GM12878 (cell line): ENCODE measurements at regions not wholly inside any gene's neighbourhood (a gene's known extent, or its start where the extent isn't known, plus 50 kb on each side); places are given as distances from the start of the nearest gene placed in this dataset.

Experiments
- ATAC-seq: fragments of 200-7000 bp; cut with Tn5 transposase; 3 replicates; pipeline ENCODE4 v1.9.1; 2020; ENCODE audit warnings: mild to moderate bottlenecking, moderate library complexity
- BruUV-seq: library from RNA; stranded (reverse); fragments of 400-500 nt; replicated peaks from 2 replicates; lab custom pipeline; 2021; lab: Mats Ljungman, UMichigan
- CTCF ChIA-PET: fragments of 300-600 bp; sonication (Branson Sonifier 250); formaldehyde crosslinking; extraction: SDS; loops from one replicate; lab custom pipeline; 2021; ENCODE audit warnings: inconsistent platforms; lab: Yijun Ruan, JAX
- POLR2A ChIA-PET: fragments of 350-600 bp; formaldehyde crosslinking; extraction: SDS; loops from one replicate; lab custom pipeline; 2021; ENCODE audit warnings: inconsistent platforms; lab: Charles Lee
- RAD21 ChIA-PET: fragments of 300-600 bp; sonication (Branson Sonifier 250); formaldehyde crosslinking; loops from one replicate; lab custom pipeline; 2023; ENCODE audit warnings: antibody characterized with exemption; ENCODE audit not compliant: unreplicated experiment; lab: Charles Lee
- SMC1A ChIA-PET: fragments of 300-600 bp; sonication (Branson Sonifier 250); formaldehyde crosslinking; loops from one replicate; lab custom pipeline; 2023; ENCODE audit not compliant: unreplicated experiment, uncharacterized antibody; lab: Charles Lee
- DNase-seq: peaks from one replicate; pipeline ENCODE4 v3.0.0-alpha.2; 2011; ENCODE audit warnings: low read depth, low spot score
- FAIRE-seq: peaks from 3 replicates; lab custom pipeline; 2011; peaks lifted over from hg19 to GRCh38; lab: Jason Lieb, UNC
- H2AFZ ChIP-seq: 2 replicates; pipeline ENCODE4 v1.6.0; 2011; ENCODE audit warnings: low read depth, low read length, control low read depth; ENCODE audit not compliant: control insufficient read depth
- H3K27ac ChIP-seq: 2 replicates; pipeline ENCODE4 v1.5.1; 2011; ENCODE audit warnings: control low read depth; ENCODE audit not compliant: control insufficient read depth, insufficient read depth
- H3K27me3 ChIP-seq, 2 experiments: replicated peaks in 1 of 2; 2 replicates each; pipeline versions ENCODE4 v1.6.0 to v1.6.1; 2011; ENCODE audit warnings: low read length in 1 of 2; ENCODE audit not compliant: control insufficient read depth in 2 of 2, insufficient read depth in 2 of 2
- H3K36me3 ChIP-seq, 2 experiments: 2 replicates each; pipeline ENCODE4 v1.5.1; 2011; ENCODE audit warnings: low read length in 1 of 2; ENCODE audit not compliant: control insufficient read depth in 2 of 2, insufficient read depth in 2 of 2
- H3K4me1 ChIP-seq: 2 replicates; pipeline ENCODE4 v1.6.1; 2011; ENCODE audit warnings: mild to moderate bottlenecking, low read length, moderate library complexity, mixed read lengths; ENCODE audit not compliant: control insufficient read depth, insufficient read depth
- H3K4me2 ChIP-seq: 2 replicates; pipeline ENCODE4 v1.6.0; 2011; ENCODE audit warnings: control low read depth; ENCODE audit not compliant: control insufficient read depth, insufficient read depth
- H3K4me3 ChIP-seq: fragments of 200-600 bp; sonication (generic); 2 replicates; pipeline ENCODE4 v1.5.1; 2016
- H3K79me2 ChIP-seq: 2 replicates; pipeline ENCODE4 v1.6.0; 2011; ENCODE audit warnings: low read length; ENCODE audit not compliant: control insufficient read depth, insufficient read depth
- H3K9ac ChIP-seq: 2 replicates; pipeline ENCODE4 v1.8.0; 2011; ENCODE audit warnings: low read length, control low read depth, mixed read lengths; ENCODE audit not compliant: control insufficient read depth, insufficient read depth
- H3K9me3 ChIP-seq: replicated peaks from 3 replicates; pipeline ENCODE4 v1.5.1; 2011; ENCODE audit warnings: mild to moderate bottlenecking, low read length; ENCODE audit not compliant: control insufficient read depth, insufficient read depth
- H4K20me1 ChIP-seq: 2 replicates; pipeline ENCODE4 v1.6.0; 2011; ENCODE audit not compliant: control insufficient read depth, insufficient read depth
- BCL3 ChIP-seq: IDR thresholded peaks from 2 replicates; pipeline ENCODE4 v1.6.1; 2011; ENCODE audit warnings: borderline replicate concordance, low read depth, mild to moderate bottlenecking, moderate library complexity, low read length; ENCODE audit not compliant: insufficient read depth, poor library complexity, severe bottlenecking
- CBX5 ChIP-seq: sonication (generic); IDR thresholded peaks from 2 replicates; pipeline ENCODE4 v1.6.1; 2016; ENCODE audit warnings: low read depth, moderate library complexity, mild to moderate bottlenecking, inconsistent platforms
- E2F8 ChIP-seq: fragments of 450-650 bp; IDR thresholded peaks from 2 replicates; pipeline ENCODE4 v1.6.1; 2018; ENCODE audit warnings: mild to moderate bottlenecking, low read depth, moderate library complexity; ENCODE audit not compliant: partially characterized antibody
- ESRRA ChIP-seq: IDR thresholded peaks from 2 replicates; pipeline ENCODE4 v1.6.1; 2012; ENCODE audit warnings: mild to moderate bottlenecking, low read length, improper control_type of control experiment
- HDAC2 ChIP-seq: fragments of 200-600 bp; sonication (generic); IDR thresholded peaks from 2 replicates; pipeline ENCODE4 v1.6.1; 2017
- PKNOX1 ChIP-seq: fragments of 450-650 bp; IDR thresholded peaks from 2 replicates; pipeline ENCODE4 v1.6.1; 2016; ENCODE audit warnings: mild to moderate bottlenecking
- PML ChIP-seq: IDR thresholded peaks from 2 replicates; pipeline ENCODE4 v1.6.1; 2012; ENCODE audit warnings: low read length, inconsistent platforms
- POLR2A ChIP-seq: IDR thresholded peaks from 2 replicates; pipeline ENCODE4 v1.6.1; 2011; ENCODE audit warnings: low read depth, mild to moderate bottlenecking, low read length
- RBBP5 ChIP-seq: fragments of 200-600 bp; sonication (generic); conservative IDR thresholded peaks from 2 replicates; pipeline ENCODE4 v1.6.1; 2016
- YY1 ChIP-seq: IDR thresholded peaks from 2 replicates; pipeline ENCODE4 v1.6.1; 2011; ENCODE audit warnings: low read depth, mild to moderate bottlenecking, low read length
- WGBS: methylation state at CpG from one replicate; pipeline ENCODE4 v1.1.6; 2016; ENCODE audit warnings: low lambda C conversion rate; ENCODE audit not compliant: insufficient replicate concordance, insufficient coverage; ENCODE audit errors: missing lambda C conversion rate; 5-methylcytosine and 5-hydroxymethylcytosine counted together
- in situ Hi-C: fragments of 300-500 bp; cut with MboI; formaldehyde crosslinking; loops from 9 replicates; pipeline ENCODE4 v1.14.3; 2018; ENCODE audit warnings: mixed read lengths
- intact Hi-C: fragments of 100-400 bp; cut with micrococcal nuclease; formaldehyde crosslinking; loops from one replicate; pipeline ENCODE4 v1.14.2; 2022; ENCODE audit not compliant: unreplicated experiment

- H3K9me3 ChIP-seq, result no peaks in the 10 kb centered on the region
- TF ChIP-seq POLR2A, result no peak
- TF ChIP-seq RBBP5, result no peak
- no peak for TF ChIP-seq HDAC2
- no peaks in the 10 kb centered on the region for H3K4me1 ChIP-seq
- no peak for DNase-seq
- intact Hi-C loops (no loop called here), in situ Hi-C loops (no loop called here)
- H3K36me3 ChIP-seq, result no peaks in the 10 kb centered on the region
- H3K27ac ChIP-seq, result no peak overlapping the region
- FAIRE-seq, result no peak
- SMC1A ChIA-PET, result interaction anchor here (1.7 kb wide), 1 partner anchor 14 kb away, joined by 5 read pairs; no protein-coding TSS in a partner anchor
- H3K4me3 ChIP-seq, result no peak overlapping the region
- H3K4me2 ChIP-seq, result no peak overlapping the region
- POLR2A ChIA-PET, result no interaction called here
- H4K20me1 ChIP-seq, result no peaks in the 10 kb centered on the region
- WGBS, result 32% methylated on average over 9 of the region's 9 CpGs
- no TSS peak for BruUV-seq
- no peak for ATAC-seq
- peaks cover 0 to 2% of the 10 kb centered on the region in 2 experiments; a peak in 1 of 4 replicates for H3K27me3 ChIP-seq
- RAD21 ChIA-PET, result no interaction called here
- H3K79me2 ChIP-seq, result no peaks in the 10 kb centered on the region
- no peak overlapping the region for H2AFZ ChIP-seq
- CTCF ChIA-PET, result interaction anchor here (1.1 kb wide), 1 partner anchor 10 kb away, joined by 4 read pairs; no protein-coding TSS in a partner anchor
- H3K9ac ChIP-seq, result no peak overlapping the region
These were observed 93.6 kb upstream of the NOX3 start for GRCh38 chr6:155549028-155549798.

- in situ Hi-C loops (no loop called here), intact Hi-C loops (no loop called here)
- CTCF ChIA-PET, result no interaction called here
- Histone ChIP-seq H3K79me2 (no peaks in the 10 kb centered on the region), H3K4me1 (no peaks in the 10 kb centered on the region), H4K20me1 (no peaks in the 10 kb centered on the region), H3K27me3 (0 out of 4 replicates have a peak, but pooled peaks cover 0 to 2% of the 10 kb centered on the region in 2 experiments), H3K36me3 (no peaks in the 10 kb centered on the region), H3K27ac (no peak overlapping the region), H2AFZ (no peak overlapping the region), H3K4me2 (no peak overlapping the region), H3K9ac (no peak overlapping the region), H3K9me3 (no peaks in the 10 kb centered on the region), H3K4me3 (no peak overlapping the region)
- 15% methylated on average over 4 of the region's 4 CpGs for WGBS
- SMC1A ChIA-PET, result no interaction called here
- BruUV-seq, result no TSS peak
- DNase-seq, result no peak
- POLR2A ChIA-PET, result no interaction called here
- RAD21 ChIA-PET, result no interaction called here
- no peak for FAIRE-seq
- no peak for ATAC-seq
- TF ChIP-seq PKNOX1 (no peak), E2F8 (no peak), ESRRA (no peak), PML (no peak), BCL3 (no peak), CBX5 (no peak), YY1 (no peak)
These were observed 92.9 kb upstream of the NOX3 start for GRCh38 chr6:155548576-155548975.
